Naive thymus-derived CD4-positive, alpha-beta T cell (primary cell): ENCODE measurements at regions not wholly inside any gene's neighbourhood (a gene's known extent, or its start where the extent isn't known, plus 50 kb on each side); places are given as distances from the start of the nearest gene placed in this dataset.

ENCODE experiments used
- ATAC-seq: fragments of 150-1000 bp; cut with Tn5 transposase; 2 replicates; pipeline ENCODE4 v1.10.0; 2021; ENCODE audit warnings: mild to moderate bottlenecking, moderate library complexity
- CTCF ChIA-PET: fragments of 350-600 bp; sonication (Branson Sonifier 250); formaldehyde crosslinking; loops from one replicate; lab custom pipeline; 2021; ENCODE audit warnings: antibody characterized with exemption; lab: Charles Lee
- POLR2A ChIA-PET: fragments of 350-600 bp; sonication (Branson Sonifier 250); formaldehyde crosslinking; loops from one replicate; lab custom pipeline; 2021; ENCODE audit warnings: antibody characterized with exemption, inconsistent platforms; lab: Charles Lee
- DNase-seq, 9 donors: peaks; one replicate each; pipeline versions ENCODE4 v3.0.0 to v3.0.0-alpha.2; 2020 to 2022; ENCODE audit warnings: mixed read lengths in 1 of 9
- H3K27ac ChIP-seq: one replicate; pipeline ENCODE4 v1.7.0; 2013; ENCODE audit warnings: mild to moderate bottlenecking, low read depth, low read length, moderate library complexity
- H3K27me3 ChIP-seq, 2 donors: one replicate each; pipeline ENCODE4 v1.7.0; 2013; ENCODE audit warnings: low read length in 2 of 2, mild to moderate bottlenecking in 2 of 2, moderate library complexity in 2 of 2; ENCODE audit not compliant: control insufficient read depth in 2 of 2, insufficient read depth in 2 of 2
- H3K36me3 ChIP-seq, 3 experiments: 1 replicate in 2 of 3; 2 replicates in 1 of 3; pipeline ENCODE4 v1.7.0; 2013; ENCODE audit warnings: low read length in 3 of 3, mild to moderate bottlenecking in 3 of 3, moderate library complexity in 1 of 3; ENCODE audit not compliant: insufficient read depth in 3 of 3, control insufficient read depth in 2 of 3
- H3K4me1 ChIP-seq, 2 donors: one replicate each; pipeline ENCODE4 v1.7.0; 2013; ENCODE audit warnings: low read length in 2 of 2, mild to moderate bottlenecking in 2 of 2, moderate library complexity in 1 of 2; ENCODE audit not compliant: control insufficient read depth in 2 of 2, insufficient read depth in 2 of 2
- H3K4me3 ChIP-seq: 2 replicates; pipeline ENCODE4 v1.7.0; 2013; ENCODE audit warnings: mild to moderate bottlenecking, low read length
- H3K9me3 ChIP-seq, 3 experiments: 1 replicate in 2 of 3; 2 replicates in 1 of 3; pipeline ENCODE4 v1.7.0; 2013; ENCODE audit warnings: low read length in 3 of 3; ENCODE audit not compliant: control insufficient read depth in 2 of 3
- H3K27ac Mint-ChIP-seq, 9 donors: one replicate each; pipeline ENCODE4 v1.8.0; 2020 to 2022; ENCODE audit warnings: mixed read lengths in 9 of 9, mild to moderate bottlenecking in 8 of 9, moderate library complexity in 5 of 9, inconsistent platforms in 2 of 9
- H3K27me3 Mint-ChIP-seq, 5 donors: one replicate each; pipeline ENCODE4 v1.8.0; 2021 to 2022; ENCODE audit warnings: mixed read lengths in 5 of 5, mild to moderate bottlenecking in 1 of 5
- H3K36me3 Mint-ChIP-seq, 5 donors: one replicate each; pipeline ENCODE4 v1.8.0; 2020 to 2022; ENCODE audit warnings: mixed read lengths in 5 of 5, mild to moderate bottlenecking in 3 of 5, inconsistent platforms in 1 of 5
- H3K4me1 Mint-ChIP-seq, 7 donors: one replicate each; pipeline ENCODE4 v1.8.0; 2020 to 2022; ENCODE audit warnings: mixed read lengths in 7 of 7, mild to moderate bottlenecking in 3 of 7, inconsistent platforms in 1 of 7
- H3K4me3 Mint-ChIP-seq, 10 donors: one replicate each; pipeline ENCODE4 v1.8.0; 2020 to 2022; ENCODE audit warnings: mild to moderate bottlenecking in 10 of 10, mixed read lengths in 10 of 10, moderate library complexity in 6 of 10, inconsistent platforms in 2 of 10
- H3K9me3 Mint-ChIP-seq, 11 donors: one replicate each; pipeline ENCODE4 v1.8.0; 2020 to 2022; ENCODE audit warnings: mixed read lengths in 11 of 11, mild to moderate bottlenecking in 4 of 11, inconsistent platforms in 1 of 11, moderate library complexity in 1 of 11
- intact Hi-C, 2 donors: fragments of 100-400 bp; cut with micrococcal nuclease; formaldehyde crosslinking; loops; one replicate each; pipeline ENCODE4 v1.15.1; 2023

DNA sequence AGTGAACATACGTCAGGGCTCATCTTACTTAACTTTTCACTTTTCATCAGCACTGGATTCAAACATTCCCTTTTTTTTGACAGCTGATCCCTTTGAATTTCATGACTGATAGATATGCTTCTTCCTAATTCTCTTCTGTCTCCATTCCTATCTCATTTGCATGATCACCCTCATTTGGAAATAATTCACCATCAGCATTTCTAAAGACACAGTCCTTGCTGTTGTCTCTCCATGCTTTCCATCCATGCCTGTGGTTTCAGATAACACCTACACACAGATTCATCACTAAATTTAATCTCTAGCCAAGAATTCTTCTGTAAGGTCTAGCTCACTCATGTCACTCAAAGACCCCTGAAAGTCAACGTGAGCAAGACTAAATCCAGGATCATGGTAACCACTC lies 228.4 kb upstream of the BTBD3 start:
- H3K9me3 Mint-ChIP-seq, result peaks cover 0 to 13% (median 4%) of the 10 kb centered on the region in 11 donors
- H3K4me1 Mint-ChIP-seq, result peaks cover 0 to 4% (median 0%) of the 10 kb centered on the region in 7 donors
- DNase-seq, result no peak
- Histone ChIP-seq H3K36me3 (no peaks in the 10 kb centered on the region), H3K27ac (no peak overlapping the region), H3K9me3 (no peaks in the 10 kb centered on the region), H3K27me3 (no peaks in the 10 kb centered on the region), H3K4me1 (no peaks in the 10 kb centered on the region), H3K4me3 (no peak overlapping the region)
- H3K27ac Mint-ChIP-seq, result no peak overlapping the region
- ATAC-seq, result no peak
- intact Hi-C loops, result no loop called here
- peaks cover 0 to 4% (median 0%) of the 10 kb centered on the region in 5 donors for H3K36me3 Mint-ChIP-seq
- H3K4me3 Mint-ChIP-seq, result no peak overlapping the region
- ChIA-PET CTCF (no interaction called here), POLR2A (no interaction called here)
- peaks cover 8 to 30% (median 15%) of the 10 kb centered on the region in 5 donors for H3K27me3 Mint-ChIP-seq

DNA sequence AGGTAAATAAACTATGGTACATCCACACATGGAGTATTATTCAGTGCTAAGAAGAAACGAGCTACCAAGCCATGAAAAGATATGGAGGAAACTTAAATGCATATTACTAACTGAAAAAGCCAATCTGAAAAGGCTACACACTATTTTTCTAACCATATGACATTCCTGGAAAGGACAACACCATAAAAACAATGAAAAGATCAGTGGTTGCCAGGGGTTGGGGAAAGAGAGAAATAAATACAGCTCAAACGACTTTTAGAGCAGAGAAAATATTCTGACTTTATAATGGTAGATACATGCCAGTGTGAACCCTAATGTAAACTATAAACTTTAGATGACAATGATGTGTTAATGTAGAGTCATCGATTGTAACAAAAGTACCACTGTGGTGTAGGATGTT lies 225.9 kb upstream of the BTBD3 start:
- CTCF ChIA-PET, result no interaction called here
- peaks cover under 1 to 21% (median 8%) of the 10 kb centered on the region in 5 donors for H3K27me3 Mint-ChIP-seq

DNA sequence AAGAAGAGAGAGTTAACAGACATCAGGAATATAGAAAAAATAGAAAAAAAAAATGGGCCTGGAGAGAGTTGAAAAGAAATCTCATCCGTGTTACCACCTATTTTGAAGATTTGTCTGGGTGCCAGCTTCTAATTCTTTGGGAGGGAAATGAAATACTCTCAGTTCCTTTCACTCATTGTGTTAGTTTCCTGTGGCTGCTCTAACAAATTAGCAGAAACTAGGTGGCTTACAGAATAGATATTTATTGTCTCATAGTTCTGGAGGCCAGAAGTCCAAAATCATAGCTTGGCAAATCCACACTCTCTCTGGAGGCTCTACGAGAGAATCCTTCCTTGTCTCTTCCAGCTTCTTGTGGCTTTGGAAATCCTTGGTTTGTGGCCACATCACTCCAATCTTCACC lies 225.1 kb upstream of the BTBD3 start:
- Histone ChIP-seq H3K4me1 (no peaks in the 10 kb centered on the region), H3K4me3 (no peak overlapping the region), H3K27ac (no peak overlapping the region), H3K9me3 (no peaks in the 10 kb centered on the region), H3K36me3 (no peaks in the 10 kb centered on the region), H3K27me3 (no peaks in the 10 kb centered on the region)
- Mint-ChIP-seq H3K27me3 (peaks cover 0 to 15% (median 3%) of the 10 kb centered on the region in 5 donors), H3K4me3 (no peak overlapping the region), H3K27ac (no peak overlapping the region), H3K36me3 (no peaks in the 10 kb centered on the region), H3K9me3 (peaks cover 0 to 13% (median 4%) of the 10 kb centered on the region in 11 donors), H3K4me1 (no peaks in the 10 kb centered on the region)
- CTCF ChIA-PET, result no interaction called here
- POLR2A ChIA-PET, result no interaction called here
- intact Hi-C loops, result no loop called here
- DNase-seq (no peak), ATAC-seq (no peak)

More for the DNA sequence above, 225.9 kb upstream of the BTBD3 start:
- no peaks in the 10 kb centered on the region for H3K27me3 ChIP-seq
- no peak overlapping the region for H3K27ac ChIP-seq
- H3K9me3 ChIP-seq, result no peaks in the 10 kb centered on the region
- no peaks in the 10 kb centered on the region for H3K4me1 ChIP-seq
- ATAC-seq (no peak), DNase-seq (no peak)
- Mint-ChIP-seq H3K36me3 (peaks cover 0 to 4% (median 0%) of the 10 kb centered on the region in 5 donors), H3K4me1 (peaks cover 0 to under 1% (median 0%) of the 10 kb centered on the region in 7 donors), H3K4me3 (no peak overlapping the region), H3K9me3 (peaks cover 0 to 13% (median 4%) of the 10 kb centered on the region in 11 donors), H3K27ac (no peak overlapping the region)
- intact Hi-C loops, result no loop called here
- no peak overlapping the region for H3K4me3 ChIP-seq
- POLR2A ChIA-PET, result no interaction called here
- no peaks in the 10 kb centered on the region for H3K36me3 ChIP-seq

DNA sequence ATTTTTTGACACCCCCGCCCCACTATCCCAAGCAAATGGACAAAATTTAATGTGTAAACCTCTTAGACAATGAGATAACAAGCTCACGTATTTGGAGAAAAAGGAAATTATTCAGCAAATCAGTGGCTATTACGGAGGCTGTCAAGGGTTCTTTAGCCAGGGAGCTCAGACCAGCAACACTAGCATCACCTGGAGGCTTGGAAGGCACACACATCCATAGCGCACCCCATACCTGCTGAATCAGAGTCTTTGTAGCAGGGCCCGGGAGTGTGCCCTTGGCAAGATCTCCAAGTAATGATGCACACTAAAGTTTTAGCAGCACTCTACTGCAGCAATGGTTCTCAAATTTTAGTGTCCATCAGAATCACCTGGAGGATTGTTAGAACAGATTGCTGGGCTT lies 223.2 kb upstream of the BTBD3 start:
- POLR2A ChIA-PET, result no interaction called here
- H3K4me1 Mint-ChIP-seq, result no peaks in the 10 kb centered on the region

DNA sequence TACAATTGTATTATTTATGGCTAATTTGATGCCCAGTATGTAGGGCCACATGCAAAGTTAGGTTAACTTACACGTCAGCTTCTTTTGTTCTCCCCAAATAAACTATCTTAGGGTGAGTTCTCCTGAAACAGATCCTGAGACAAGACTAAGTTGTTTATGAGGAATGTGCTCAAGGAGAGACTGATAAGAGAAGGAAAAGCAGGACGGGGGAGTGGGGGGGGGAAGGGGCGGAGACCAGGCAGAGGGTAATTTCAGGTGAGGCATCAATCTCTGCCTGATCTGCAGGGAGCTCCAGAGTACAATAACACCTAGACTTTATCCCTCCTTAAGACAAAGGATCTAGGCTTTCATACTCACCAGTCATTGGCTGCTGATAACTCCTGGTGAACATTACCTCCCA lies 220.6 kb upstream of the BTBD3 start:
- Mint-ChIP-seq H3K4me1 (no peaks in the 10 kb centered on the region), H3K9me3 (peaks cover 0 to 10% (median 2%) of the 10 kb centered on the region in 11 donors), H3K27ac (no peak overlapping the region), H3K27me3 (peaks cover 0 to 4% (median 0%) of the 10 kb centered on the region in 5 donors), H3K4me3 (no peak overlapping the region), H3K36me3 (no peaks in the 10 kb centered on the region)
- Histone ChIP-seq H3K4me3 (no peak overlapping the region), H3K36me3 (no peaks in the 10 kb centered on the region), H3K9me3 (no peaks in the 10 kb centered on the region), H3K27ac (no peak overlapping the region), H3K27me3 (no peaks in the 10 kb centered on the region), H3K4me1 (no peaks in the 10 kb centered on the region)
- intact Hi-C loops, result no loop called here
- no peak for ATAC-seq
- no peak for DNase-seq
- CTCF ChIA-PET, result no interaction called here
- POLR2A ChIA-PET, result no interaction called here

More for the DNA sequence above, 223.2 kb upstream of the BTBD3 start:
- Mint-ChIP-seq H3K9me3 (peaks cover 0 to 13% (median 4%) of the 10 kb centered on the region in 11 donors), H3K27me3 (peaks cover 0 to under 1% (median 0%) of the 10 kb centered on the region in 5 donors), H3K36me3 (no peaks in the 10 kb centered on the region), H3K4me3 (no peak overlapping the region), H3K27ac (no peak overlapping the region)
- no peak for DNase-seq
- Histone ChIP-seq H3K9me3 (no peaks in the 10 kb centered on the region), H3K4me3 (no peak overlapping the region), H3K27me3 (no peaks in the 10 kb centered on the region), H3K36me3 (no peaks in the 10 kb centered on the region), H3K4me1 (no peaks in the 10 kb centered on the region), H3K27ac (no peak overlapping the region)
- intact Hi-C loops, result no loop called here
- CTCF ChIA-PET, result no interaction called here
- ATAC-seq, result no peak

DNA sequence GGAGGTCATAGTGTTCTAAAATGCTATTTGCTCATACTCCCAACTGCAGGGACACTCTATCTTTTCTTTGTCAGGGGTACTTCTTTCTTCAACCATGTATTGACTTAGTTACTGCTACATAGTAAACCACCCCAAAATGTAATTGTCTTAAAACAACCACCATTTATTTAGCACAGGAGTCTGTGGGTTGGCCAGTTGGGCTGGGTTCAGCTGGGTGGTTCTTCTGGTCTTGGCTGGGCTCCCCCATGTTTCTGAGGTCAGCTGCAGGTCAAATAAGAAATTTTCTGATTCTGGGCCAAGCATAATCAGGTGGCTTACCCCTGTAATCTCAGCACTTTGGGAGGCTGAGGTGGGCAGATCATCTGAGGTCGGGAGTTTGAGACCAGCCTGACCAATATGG lies 220.0 kb upstream of the BTBD3 start:
- Mint-ChIP-seq H3K4me1 (no peaks in the 10 kb centered on the region), H3K27ac (no peak overlapping the region), H3K4me3 (no peak overlapping the region), H3K27me3 (peaks cover 0 to 4% (median 0%) of the 10 kb centered on the region in 5 donors), H3K36me3 (no peaks in the 10 kb centered on the region), H3K9me3 (peaks cover 0 to 10% (median 2%) of the 10 kb centered on the region in 11 donors)
- no peak overlapping the region for H3K4me3 ChIP-seq
- H3K4me1 ChIP-seq, result no peaks in the 10 kb centered on the region
- POLR2A ChIA-PET, result no interaction called here
- no peaks in the 10 kb centered on the region for H3K27me3 ChIP-seq
- H3K27ac ChIP-seq, result no peak overlapping the region
- no peaks in the 10 kb centered on the region for H3K36me3 ChIP-seq
- CTCF ChIA-PET, result no interaction called here
- DNase-seq (no peak), ATAC-seq (no peak)
- intact Hi-C loops, result no loop called here
- H3K9me3 ChIP-seq, result no peaks in the 10 kb centered on the region

DNA sequence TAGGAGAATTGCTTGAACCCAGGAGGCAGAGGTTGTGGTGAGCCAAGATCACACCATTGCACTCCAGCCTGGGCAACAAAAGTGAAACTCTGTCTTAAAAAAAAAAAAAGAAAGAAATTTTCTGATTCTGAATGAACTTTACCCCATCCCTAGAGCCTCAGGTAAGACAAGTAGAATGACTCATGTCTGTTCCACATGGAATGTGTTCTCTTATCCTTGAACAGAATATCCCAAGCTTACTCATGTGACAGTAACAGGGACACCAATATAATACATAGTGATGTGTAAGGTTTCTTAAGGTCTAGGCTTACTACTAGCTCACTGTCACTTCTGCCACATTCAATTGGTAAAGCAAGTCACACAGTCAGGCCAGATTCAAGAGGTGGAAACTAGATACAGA lies 219.6 kb upstream of the BTBD3 start:
- H3K36me3 Mint-ChIP-seq, result no peaks in the 10 kb centered on the region

More for the DNA sequence above, 219.6 kb upstream of the BTBD3 start:
- peaks cover 0 to 4% (median 0%) of the 10 kb centered on the region in 5 donors for H3K27me3 Mint-ChIP-seq
- Histone ChIP-seq H3K36me3 (no peaks in the 10 kb centered on the region), H3K27me3 (no peaks in the 10 kb centered on the region), H3K4me1 (no peaks in the 10 kb centered on the region), H3K4me3 (no peak overlapping the region), H3K9me3 (no peaks in the 10 kb centered on the region), H3K27ac (no peak overlapping the region)
- H3K9me3 Mint-ChIP-seq, result peaks cover 0 to 10% (median 0%) of the 10 kb centered on the region in 11 donors
- intact Hi-C loops, result no loop called here
- ChIA-PET CTCF (no interaction called here), POLR2A (no interaction called here)
- H3K27ac Mint-ChIP-seq, result no peak overlapping the region
- no peaks in the 10 kb centered on the region for H3K4me1 Mint-ChIP-seq
- ATAC-seq (no peak), DNase-seq (no peak)
- no peak overlapping the region for H3K4me3 Mint-ChIP-seq
